GM21515 (cell line): ENCODE measurements at regions not wholly inside any gene's neighbourhood (a gene's known extent, or its start where the extent isn't known, plus 50 kb on each side); places are given as distances from the start of the nearest gene placed in this dataset.

ENCODE experiments used
- ATAC-seq: cut with Tn5 transposase; IDR thresholded peaks from one replicate; pipeline ENCODE4 v1.9.1; 2021; ENCODE audit not compliant: unreplicated experiment

DNA sequence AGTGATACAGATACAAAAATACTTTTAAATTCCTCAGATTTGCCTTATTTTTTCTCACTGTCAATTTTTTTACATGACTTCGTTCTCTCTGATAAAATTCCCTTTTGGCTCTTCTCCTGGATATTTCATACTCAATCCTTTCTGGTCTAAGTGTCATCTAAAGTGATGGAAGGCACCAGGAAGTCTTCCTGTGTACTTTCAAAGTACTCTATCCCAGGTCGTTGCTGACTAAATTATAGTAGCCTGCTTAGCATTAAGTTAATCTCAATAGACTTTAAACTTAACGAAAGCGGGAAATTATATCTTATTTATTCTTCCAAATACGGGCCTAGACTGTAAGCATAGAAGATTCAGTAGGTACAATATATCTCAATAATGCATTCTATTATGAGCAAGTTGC is 67.8 kb downstream of the CASP12 start:
- ATAC-seq, result no peak

DNA sequence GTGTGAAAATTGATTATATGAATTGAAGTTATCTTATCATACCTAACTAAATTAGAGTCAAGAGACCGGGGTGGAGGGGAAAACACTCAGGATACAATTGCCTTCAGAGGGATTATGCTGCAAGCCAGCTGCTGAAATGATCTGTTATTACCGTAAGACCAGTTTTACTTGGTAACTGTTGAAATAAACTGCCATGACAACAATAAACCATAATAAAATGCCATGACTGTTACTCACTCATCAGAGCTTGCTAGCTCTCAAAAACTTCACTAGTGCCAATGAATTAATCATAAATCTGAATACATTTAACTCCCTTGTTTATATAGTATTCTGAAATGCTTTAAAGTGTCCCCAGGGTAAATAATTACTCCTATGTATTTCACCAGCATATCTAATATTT is 68.2 kb downstream of the CASP12 start:
- no peak for ATAC-seq

DNA sequence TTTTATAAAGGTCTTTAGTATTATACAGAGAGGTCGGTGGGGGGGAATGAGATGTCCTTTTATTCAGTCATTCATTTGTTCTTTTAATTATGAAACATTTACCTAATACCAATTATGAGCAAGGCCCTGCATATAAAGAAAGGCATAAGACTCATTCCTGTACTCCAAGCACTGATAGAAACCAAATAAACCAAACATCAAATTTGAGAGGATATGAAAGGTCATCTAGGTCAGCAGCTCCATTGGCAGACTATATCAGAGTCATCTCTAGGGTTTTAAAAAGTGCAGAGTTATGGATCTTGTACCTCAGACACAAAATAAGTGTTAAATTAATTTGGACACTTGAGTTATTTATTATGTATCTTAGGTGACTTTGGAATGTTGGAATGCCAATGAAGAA is 71.5 kb downstream of the CASP12 start:
- ATAC-seq, result no peak

DNA sequence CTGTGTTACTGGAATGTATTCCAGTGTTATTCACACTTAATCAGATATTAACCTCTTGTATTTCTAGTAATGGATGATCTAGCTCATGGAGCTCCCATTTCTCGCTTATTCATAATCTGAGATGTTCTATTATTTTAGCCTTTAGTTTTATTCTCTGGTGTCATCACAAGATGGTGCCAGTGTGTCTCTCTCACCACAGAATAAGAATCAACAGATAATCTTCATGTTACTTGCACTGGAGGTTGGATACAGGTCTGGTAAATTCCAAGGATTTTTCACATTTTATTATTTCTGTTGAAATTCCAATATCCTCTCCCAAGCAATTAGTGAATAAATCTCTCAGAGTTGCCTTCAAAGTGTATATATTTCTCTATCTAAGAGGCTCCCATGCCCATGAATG is 74.6 kb downstream of the CASP12 start:
- ATAC-seq, result no peak

DNA sequence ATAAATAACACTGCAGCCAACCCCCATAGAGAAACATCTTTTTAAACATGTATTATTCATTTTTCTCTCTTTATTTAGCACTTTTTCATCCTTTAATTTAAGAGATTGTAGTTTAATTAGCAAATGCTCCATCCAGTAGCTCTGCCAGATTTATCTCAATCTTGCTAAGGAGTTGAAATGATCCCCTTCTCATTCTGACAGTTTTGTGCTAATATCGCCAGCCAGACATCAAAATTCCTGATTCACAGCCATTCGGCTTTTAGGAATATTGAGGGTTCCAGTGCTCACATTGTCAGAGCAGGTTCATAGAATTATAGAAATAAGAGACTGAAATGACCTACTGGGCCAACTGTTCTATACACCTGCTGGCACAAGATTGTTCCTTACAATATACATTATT is 77.8 kb downstream of the CASP12 start:
- no peak for ATAC-seq

DNA sequence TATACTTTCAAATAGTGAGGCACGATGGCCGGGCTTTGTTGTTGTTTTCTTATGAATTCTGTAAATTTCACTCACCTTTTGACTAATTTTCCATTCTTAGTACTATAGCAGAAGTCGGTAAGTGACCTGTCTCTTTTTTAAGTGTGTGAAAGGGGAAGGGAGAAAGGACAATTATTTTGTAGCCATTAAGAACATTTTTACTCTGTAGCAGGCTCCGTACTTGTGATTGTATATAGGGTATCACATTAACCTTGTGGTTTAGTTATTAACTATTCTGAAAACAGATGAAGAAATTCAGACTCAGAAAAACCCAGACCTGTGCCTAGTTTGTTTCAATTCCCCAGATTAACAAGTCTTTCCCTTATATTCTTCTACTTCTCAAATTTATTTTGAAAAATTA is 78.7 kb downstream of the CASP12 start:
- no peak for ATAC-seq

DNA sequence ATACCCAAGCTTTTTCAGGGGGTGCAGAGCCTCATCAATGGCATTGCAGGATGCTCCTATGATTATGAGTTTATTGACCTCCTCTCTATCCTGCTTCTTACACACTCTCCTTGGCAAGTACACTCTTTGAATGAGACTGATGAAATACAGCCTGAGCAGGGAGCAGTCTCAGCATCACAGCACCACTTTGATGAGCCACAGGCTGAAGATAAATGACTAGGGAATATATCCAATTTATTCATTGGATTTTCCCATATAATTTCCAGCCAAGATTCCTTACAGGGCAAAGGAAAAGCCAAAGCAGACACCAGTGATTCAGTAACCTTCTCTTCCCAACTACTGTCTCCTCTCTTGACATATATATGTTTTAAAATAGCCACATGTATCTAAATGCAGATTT is 79.2 kb downstream of the CASP12 start:
- no peak for ATAC-seq

DNA sequence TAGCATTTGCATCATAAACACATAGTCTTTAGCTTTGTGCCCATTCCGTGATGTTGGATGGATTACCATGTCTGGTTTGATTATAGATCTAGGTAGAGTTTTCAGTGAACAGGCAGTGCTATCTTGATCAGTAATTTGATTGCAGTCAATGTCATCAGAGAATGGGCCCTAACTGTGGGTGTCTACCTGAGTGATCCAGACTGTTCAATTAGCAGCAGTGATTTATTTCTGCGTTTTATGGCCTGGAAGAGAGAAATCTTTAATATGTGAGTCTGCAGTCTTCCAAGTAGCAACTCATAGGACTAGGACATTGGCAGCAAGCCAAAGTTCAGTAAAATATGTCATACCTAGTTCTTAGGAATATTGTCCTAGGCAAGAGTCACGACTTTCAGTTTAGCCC is 80.3 kb downstream of the CASP12 start:
- no peak for ATAC-seq

DNA sequence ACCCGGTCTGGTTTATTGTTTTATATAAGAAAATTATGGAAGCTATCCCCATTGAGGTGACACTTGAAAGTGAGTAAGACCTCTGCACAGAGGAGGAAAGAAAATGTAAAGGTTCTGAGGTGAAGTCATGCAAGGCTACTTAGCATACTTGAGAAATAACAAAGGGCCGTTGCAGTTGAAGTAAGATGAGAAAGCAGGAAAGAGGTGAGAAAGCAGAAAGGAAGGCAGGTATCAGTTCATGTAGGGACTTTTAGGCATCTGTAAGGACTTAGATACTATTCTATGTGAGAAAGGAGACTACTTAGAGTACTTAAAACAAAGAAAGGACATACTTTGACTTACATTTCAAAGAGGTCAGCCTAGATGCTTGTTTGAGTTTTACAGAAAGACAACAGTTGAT is 84.7 kb downstream of the CASP12 start:
- ATAC-seq, result no peak

DNA sequence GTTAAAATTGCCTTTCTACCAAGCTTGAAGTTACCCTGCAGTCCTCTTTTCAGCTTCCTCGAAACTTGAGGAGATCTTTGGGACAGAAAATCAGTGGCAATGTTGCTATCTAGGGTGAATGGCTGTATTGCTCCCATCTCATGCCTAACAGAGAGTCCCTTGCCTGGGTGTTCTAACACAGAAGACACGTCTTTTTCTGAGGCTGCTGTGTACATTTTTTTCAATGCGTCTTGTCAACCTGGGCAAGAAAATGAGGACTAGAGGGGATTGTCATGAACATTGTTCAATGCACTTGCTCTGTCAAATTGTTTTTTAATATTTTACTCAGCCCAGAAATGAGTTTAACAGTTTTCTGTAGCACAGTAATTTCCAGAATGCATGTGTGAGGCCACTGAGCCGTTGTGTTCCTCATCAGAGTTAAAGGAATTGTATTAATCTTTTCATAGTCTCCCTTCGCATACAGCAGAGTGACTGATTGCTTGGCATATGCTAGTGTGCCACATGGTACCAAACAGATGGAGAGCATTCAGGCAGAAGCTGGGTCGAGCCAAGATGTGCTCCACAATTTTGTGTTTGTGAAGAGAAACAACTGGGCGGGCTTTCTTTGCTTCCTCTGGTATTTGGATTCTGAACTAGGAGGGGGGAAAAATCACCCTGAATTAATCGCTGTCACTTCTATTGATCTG is 86.0 kb downstream of the CASP12 start:
- ATAC-seq, result no peak

DNA sequence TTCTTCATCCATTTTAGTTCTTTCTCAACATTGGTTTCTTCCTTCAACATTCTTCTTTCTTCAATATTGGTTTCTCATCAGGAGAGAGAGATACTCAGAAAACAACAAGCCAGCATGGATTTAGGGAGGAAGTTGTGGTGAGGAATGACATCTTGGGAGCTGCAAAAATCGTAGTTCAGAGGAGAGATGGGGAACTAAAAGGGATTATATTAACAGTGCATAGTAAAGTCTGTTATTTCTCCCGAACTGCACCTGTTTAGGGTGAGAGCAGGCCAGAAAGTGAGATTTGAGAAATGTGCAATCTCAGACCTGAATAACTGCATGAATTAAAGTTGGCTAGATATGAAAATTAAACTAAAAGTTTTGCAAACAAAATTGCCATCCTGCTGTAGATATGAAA is 94.5 kb downstream of the CASP12 start:
- no peak for ATAC-seq

DNA sequence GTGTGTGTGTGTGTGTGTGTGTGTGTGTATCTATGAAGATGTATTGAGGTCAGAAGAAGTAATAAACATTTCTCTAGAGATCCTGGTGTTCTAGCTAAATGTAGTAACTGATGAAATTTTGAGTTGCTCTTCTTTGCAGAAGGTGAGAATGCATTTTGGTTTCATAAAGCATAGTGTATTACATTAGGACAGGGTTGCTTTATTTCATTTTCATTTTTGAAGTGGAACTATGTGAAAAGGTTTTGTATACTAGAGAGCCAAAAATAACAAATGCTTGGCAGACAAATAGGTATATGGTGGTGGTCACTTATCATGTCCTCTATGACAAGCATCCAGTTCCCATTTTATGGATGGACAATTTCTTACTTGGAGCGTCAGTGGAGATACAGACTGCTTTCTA is 99.0 kb downstream of the CASP12 start:
- peak; percentile 93 for ATAC-seq

DNA sequence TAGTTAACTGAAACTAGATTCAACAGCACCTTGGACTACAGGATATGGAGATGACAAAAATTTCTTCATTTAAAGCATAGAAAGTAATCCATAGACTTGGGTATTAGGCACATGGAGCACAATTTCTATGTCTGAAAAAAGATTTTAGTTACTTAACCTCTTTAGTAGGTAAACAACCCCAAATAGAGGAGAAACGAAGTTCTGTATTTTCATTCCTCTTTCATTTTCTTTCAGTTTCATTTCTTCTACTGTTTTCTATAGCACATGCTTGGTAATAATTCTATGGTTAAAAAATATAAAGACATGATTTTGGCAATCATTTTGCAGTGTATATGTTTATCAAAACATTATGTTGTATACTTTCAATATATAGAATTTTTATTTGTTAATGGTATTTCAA is 99.5 kb downstream of the CASP12 start:
- peak; percentile 68 for ATAC-seq

DNA sequence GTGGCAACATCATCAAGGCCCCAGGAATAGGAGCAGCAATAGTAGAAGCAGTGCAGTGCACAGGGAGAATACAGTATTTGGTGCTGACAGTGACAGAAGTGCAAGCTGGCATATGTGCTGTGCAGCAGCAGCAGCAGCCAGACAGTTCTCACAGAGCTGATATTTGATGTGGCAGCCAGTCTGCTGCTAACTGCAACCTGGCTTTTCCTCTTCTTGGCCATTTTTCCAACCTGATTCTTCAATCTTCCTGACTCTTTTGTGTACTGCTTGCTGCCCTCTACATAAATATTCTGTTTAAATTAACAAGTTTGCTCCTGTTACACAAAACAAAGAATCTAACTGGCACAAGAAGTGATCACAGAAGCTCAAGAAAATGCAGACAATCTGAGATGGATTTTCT is 102.0 kb downstream of the CASP12 start:
- ATAC-seq, result no peak

DNA sequence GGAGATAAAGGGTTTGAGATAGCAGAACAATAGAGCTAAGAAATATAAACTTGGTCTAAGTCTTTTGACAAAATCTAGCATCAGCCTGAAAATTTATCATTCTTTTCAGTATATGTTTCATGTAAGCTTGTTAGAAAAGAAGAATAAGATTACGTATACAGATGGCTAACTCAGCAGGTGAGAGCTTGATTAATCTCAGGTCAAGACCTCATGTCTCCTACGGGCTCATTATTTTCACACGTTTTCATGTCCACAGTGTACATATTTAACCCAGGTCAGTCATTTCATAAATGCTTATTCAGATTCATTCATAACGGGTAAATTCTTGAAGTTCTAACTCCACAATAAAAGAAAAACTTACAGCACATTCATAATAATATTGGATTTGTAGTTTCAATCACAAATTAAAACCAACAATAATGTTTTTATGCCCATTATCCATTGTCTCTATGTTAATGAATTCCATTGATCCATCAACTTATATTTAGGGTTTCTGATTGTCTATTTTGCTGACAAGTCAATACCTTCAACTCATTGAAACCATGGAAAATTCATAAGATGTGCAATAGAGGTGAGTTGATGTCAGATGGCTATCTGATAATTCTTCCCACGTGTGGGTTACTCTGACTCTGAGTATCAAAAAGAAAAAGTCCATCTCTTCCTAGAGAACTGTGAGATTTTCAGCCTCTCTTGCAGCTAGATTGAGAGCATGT is 102.6 kb downstream of the CASP12 start:
- no peak for ATAC-seq

DNA sequence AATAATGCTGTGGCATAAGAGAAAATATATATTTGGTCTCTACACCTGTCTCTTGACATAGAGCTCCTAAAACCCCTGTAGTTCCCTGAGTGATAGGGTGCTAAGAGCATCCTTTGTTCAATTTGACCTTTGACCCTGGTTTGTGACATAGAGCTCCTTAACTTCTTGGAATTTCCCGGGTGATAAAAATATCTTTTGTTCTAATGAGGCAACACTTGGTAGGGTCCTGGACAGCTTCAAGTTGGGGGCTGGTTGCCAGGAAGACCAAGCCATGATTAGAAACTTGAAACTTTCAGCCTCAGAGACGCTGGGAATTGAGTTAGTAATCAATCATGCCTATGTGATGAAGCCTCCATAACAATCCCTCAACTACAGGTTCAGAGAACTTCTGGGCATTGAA is 105.4 kb downstream of the CASP12 start:
- no peak for ATAC-seq

DNA sequence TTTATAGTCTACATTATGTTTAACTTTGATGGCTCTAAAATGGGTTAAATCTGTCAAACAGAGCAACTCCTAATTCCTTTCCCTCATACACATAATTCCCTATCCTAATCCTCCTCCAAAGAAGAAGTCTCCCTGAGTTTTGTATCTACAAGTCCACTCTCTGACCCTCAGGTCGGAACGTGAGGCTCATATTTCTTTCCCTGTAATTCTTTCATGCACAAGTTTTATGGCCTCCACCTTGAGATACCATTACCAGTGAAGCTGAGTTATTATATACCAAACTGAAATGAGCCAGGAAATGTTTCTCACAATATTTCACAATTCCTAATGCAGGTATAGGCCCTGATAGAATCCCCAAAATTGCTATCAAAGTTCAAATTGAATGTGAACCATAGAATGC is 106.4 kb downstream of the CASP12 start:
- no peak for ATAC-seq

DNA sequence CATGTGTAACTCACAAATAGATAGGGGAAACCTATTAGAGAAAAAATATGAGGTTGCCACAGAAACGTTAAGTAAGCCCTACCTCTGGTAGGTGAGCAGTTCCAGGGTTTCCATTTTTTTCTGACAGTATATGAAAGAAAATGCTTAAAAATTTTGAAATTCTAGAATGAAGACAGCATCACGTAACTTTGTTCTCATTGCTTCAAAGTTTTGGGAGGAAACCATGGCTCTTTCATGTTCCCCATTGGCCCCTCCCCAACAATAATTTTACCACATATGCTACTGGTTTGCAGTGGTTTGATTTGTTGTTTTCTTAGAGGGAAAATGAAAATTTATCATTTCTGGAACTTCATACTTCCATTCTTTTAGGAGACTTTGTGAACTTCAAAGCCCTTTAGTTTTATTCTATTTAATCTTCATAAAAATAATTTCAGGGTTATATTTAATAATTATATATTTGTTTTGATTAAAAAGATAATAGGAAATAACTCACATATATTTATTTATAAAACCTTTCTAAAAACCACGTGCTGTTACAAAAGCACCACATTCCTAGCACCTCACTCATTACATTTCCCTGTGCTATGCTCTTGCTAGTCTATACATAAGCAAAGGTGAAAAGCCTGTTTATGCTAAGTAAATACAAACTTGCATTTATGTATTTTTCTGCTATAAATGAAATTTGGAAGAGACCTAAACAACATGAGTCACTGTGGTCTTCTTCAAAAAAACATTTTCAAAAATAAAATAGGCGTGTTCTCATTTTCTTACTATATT is 113.4 kb downstream of the CASP12 start:
- ATAC-seq, result no peak

DNA sequence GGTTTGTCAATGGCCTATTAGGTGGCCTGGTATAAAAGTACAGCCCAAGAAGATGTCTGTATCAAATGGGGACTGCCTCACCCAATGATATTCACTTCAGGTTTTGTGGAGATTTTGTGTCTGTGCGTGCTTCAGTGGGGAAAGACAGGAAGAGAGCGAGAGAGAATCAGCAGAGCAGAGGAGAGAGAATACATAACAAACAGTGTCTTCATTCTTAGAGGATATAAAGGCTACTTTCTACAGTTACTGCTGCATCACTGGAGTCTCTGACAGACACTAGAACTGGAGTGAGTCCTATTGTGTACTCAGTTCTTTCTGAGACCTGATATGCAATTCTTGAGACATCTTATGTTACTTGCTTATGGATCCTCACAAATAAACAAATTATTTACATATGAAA is 115.0 kb downstream of the CASP12 start:
- ATAC-seq, result no peak

DNA sequence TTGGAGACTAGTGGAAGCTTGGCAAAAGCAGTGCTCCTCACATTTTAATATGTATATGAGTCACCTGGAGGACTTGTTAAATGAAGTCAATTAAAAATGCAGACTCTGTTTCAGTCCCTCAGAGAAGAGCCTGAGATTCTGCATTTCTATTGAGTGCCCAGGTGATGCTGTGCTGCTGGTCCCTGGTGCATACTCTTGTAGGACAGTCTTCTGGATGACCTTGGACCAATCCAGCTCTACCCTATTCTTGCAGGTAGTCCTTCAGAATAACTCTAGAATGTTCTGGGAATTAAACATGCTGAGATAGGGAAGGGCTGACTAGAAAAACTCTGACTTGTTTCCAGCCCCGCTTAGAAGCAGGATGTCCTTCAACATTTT is 115.9 kb downstream of the CASP12 start:
- no peak for ATAC-seq

DNA sequence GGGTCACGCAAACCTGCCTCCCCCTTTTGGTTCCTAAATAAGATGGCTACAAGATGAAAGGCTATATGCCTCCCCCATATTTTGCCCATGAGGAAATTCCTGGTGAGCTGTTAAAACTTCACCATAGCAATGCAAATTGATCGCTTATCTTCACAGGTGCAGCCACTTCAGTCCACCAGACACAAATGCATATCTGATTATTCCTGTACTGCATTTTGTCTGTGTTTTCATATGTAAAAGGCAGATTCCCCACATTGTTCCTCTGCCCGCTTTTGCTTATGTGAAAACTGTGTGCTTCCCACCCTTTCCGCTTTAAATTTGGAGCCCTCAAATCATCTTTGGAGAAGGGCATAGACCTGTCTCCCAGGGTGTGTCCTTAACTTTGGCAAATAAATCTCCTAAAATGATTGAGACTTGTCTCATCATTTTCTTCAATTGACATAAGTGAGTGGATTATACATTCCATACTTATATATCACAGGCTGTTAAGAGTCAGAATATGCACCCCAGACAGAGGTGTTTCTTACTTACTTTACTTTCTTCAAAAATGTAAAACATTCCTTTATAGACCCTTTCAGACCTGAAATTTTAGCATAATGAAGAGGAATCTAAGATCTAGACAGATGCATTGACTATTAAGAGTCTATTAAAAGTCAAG is 116.4 kb downstream of the CASP12 start:
- ATAC-seq, result no peak

DNA sequence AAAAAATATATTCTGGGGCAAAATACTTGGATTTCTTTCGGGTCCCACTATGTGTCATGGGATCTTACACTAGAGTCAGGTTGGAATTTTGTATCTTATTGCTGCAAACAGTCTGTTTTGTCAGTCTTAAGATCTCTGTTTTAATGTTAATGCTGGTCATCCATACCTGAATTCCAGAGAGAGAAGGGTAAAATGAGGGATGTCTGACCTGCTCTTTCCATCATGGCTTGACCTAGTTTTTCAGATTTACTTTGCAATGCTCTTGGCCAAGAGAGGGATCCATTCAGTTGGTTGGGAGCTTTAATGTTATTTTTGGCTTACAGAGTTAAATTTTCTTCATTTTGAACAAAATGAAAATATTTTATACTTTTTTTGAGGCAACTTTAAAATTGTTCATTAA is 117.2 kb downstream of the CASP12 start:
- ATAC-seq, result no peak
